MCF 10A (cell line): ENCODE measurements at regions not wholly inside any gene's neighbourhood (a gene's known extent, or its start where the extent isn't known, plus 50 kb on each side); places are given as distances from the start of the nearest gene placed in this dataset.
"Not testable (repeated sequence)": the region's sequence is repeated elsewhere in the genome, so short reads cannot be mapped to it uniquely, and the experiment has no call there.

Experiments used
- BruUV-seq: library from RNA; stranded (reverse); fragments of 400-500 nt; replicated peaks from 2 replicates; lab custom pipeline; 2021; lab: Mats Ljungman, UMichigan
- CTCF ChIA-PET: fragments of 300-600 bp; sonication (Branson Sonifier 250); formaldehyde crosslinking; extraction: SDS; loops from one replicate; lab custom pipeline; 2021; ENCODE audit warnings: antibody characterized with exemption, inconsistent platforms; lab: Yijun Ruan, JAX
- POLR2A ChIA-PET: fragments of 300-600, 350-650 bp; sonication (Branson Sonifier 250); formaldehyde crosslinking; extraction: SDS; loops from one replicate; lab custom pipeline; 2020; ENCODE audit warnings: antibody characterized with exemption, inconsistent platforms; lab: Yijun Ruan, JAX
- DNase-seq: peaks from one replicate; pipeline ENCODE4 v3.0.0-alpha.2; 2018; ENCODE audit not compliant: unreplicated experiment
- H3K27ac Mint-ChIP-seq: one replicate; pipeline ENCODE4 v1.8.0; 2022; ENCODE audit warnings: mild to moderate bottlenecking, low read depth, mixed read lengths; ENCODE audit not compliant: unreplicated experiment
- H3K27me3 Mint-ChIP-seq: one replicate; pipeline ENCODE4 v1.8.0; 2022; ENCODE audit warnings: mixed read lengths; ENCODE audit not compliant: insufficient read depth, unreplicated experiment
- H3K36me3 Mint-ChIP-seq: one replicate; pipeline ENCODE4 v1.8.0; 2022; ENCODE audit warnings: mild to moderate bottlenecking, moderate library complexity, mixed read lengths; ENCODE audit not compliant: insufficient read depth, unreplicated experiment
- H3K4me1 Mint-ChIP-seq: one replicate; pipeline ENCODE4 v1.8.0; 2022; ENCODE audit warnings: mixed read lengths; ENCODE audit not compliant: insufficient read depth, unreplicated experiment
- H3K4me3 Mint-ChIP-seq: one replicate; pipeline ENCODE4 v1.8.0; 2022; ENCODE audit warnings: mild to moderate bottlenecking, moderate library complexity, mixed read lengths; ENCODE audit not compliant: unreplicated experiment
- H3K9me3 Mint-ChIP-seq: one replicate; pipeline ENCODE4 v1.8.0; 2022; ENCODE audit warnings: mixed read lengths; ENCODE audit not compliant: unreplicated experiment
- intact Hi-C: fragments of 100-400 bp; cut with micrococcal nuclease; formaldehyde crosslinking; loops from 2 replicates; pipeline ENCODE4 v1.14.1; 2022
- TF ChIP-seq, protein P1 (sequence below): fragments of 200-600 bp; IDR thresholded peaks from one replicate; pipeline ENCODE4 v1.8.0; 2022; ENCODE audit warnings: antibody characterized with exemption, mild to moderate bottlenecking; ENCODE audit not compliant: unreplicated experiment

DNA sequence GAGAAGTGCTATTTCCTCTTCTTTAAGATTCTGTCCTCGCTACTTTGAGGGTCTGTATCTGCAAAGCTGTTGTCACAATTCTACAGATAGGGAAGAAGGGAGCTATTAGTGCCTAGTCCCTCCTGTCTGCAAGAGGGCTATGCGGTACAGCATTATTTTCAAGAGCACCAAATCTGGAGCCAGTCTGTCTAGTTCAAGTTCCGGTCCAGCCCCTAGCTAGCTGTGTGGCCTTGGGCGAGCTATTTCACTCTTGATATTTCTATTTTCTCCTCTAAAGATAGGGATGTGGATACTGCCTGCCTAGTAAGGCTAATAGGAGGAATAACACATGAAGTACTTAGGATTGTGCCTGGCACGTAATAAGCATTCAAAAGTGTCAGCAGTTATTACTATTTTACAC, 272.4 kb downstream of the KCNE4 start:
- no peak overlapping the region for H3K27ac Mint-ChIP-seq
- ChIA-PET CTCF (interaction anchor here (0.6 kb wide), 1 partner anchor 17 kb away, joined by 3 read pairs; no protein-coding TSS in a partner anchor), POLR2A (interaction anchor here (0.6 kb wide), 1 partner anchor 230 kb away, joined by 3 read pairs; no protein-coding TSS in a partner anchor)
- no peaks in the 10 kb centered on the region for H3K36me3 Mint-ChIP-seq
- TF ChIP-seq, protein P1, sequence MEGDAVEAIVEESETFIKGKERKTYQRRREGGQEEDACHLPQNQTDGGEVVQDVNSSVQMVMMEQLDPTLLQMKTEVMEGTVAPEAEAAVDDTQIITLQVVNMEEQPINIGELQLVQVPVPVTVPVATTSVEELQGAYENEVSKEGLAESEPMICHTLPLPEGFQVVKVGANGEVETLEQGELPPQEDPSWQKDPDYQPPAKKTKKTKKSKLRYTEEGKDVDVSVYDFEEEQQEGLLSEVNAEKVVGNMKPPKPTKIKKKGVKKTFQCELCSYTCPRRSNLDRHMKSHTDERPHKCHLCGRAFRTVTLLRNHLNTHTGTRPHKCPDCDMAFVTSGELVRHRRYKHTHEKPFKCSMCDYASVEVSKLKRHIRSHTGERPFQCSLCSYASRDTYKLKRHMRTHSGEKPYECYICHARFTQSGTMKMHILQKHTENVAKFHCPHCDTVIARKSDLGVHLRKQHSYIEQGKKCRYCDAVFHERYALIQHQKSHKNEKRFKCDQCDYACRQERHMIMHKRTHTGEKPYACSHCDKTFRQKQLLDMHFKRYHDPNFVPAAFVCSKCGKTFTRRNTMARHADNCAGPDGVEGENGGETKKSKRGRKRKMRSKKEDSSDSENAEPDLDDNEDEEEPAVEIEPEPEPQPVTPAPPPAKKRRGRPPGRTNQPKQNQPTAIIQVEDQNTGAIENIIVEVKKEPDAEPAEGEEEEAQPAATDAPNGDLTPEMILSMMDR: no peak
- BruUV-seq: no TSS peak
- H3K4me1 Mint-ChIP-seq: no peaks in the 10 kb centered on the region
- H3K4me3 Mint-ChIP-seq: no peak overlapping the region
- no peak for DNase-seq
- H3K9me3 Mint-ChIP-seq: no peaks in the 10 kb centered on the region
- intact Hi-C loops: no loop called here
- no peaks in the 10 kb centered on the region for H3K27me3 Mint-ChIP-seq

DNA sequence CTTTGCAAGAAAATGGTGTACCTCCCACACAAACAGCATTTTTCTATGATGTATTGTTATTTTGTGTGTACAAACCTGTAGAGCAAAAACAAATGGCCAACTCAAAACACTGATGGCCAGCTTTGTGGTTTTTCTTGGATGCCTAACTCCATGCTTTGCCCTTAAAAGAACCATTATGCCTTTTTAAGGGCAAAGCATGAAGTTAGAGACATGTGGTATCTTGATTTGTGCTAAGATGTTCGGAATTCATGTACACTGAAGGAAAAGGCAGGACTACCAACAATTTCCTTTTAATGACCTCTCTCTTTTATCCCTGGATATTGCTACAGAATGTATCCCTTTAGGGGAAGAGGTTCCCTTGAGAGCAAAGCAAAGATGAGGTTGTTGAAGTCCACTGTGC, 273.6 kb downstream of the SCG2 start:
- no TSS peak for BruUV-seq
- no peak overlapping the region for H3K4me3 Mint-ChIP-seq
- CTCF ChIA-PET: no interaction called here
- TF ChIP-seq, protein P1: no peak
- no peaks in the 10 kb centered on the region for H3K4me1 Mint-ChIP-seq
- intact Hi-C loops: no loop called here
- H3K27ac Mint-ChIP-seq: no peak overlapping the region
- POLR2A ChIA-PET: no interaction called here
- H3K36me3 Mint-ChIP-seq: no peaks in the 10 kb centered on the region
- no peak for DNase-seq
- peaks cover 6% of the 10 kb centered on the region for H3K9me3 Mint-ChIP-seq
- no peaks in the 10 kb centered on the region for H3K27me3 Mint-ChIP-seq

DNA sequence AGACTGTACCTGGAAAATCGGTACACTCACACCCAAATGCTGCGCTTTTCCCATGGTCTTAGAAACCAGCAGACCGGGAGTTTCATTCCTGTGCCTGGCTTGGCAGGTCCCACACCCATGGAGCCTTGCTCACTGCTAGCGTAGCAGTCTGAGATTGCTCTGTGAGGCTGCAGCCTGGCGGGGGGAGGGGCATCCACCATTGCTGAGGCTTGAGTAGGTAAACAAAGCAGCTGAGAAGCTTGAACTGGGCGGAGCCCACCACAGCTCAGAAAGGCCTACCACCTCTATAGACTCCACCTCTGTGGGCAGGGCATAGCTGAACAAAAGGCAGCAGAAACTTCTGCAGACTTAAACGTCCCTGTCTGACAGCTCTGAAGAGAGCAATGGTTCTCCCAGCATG, 271.4 kb downstream of the SCG2 start:
- H3K9me3 Mint-ChIP-seq, H3K36me3 Mint-ChIP-seq, intact Hi-C loops, DNase-seq, H3K27ac Mint-ChIP-seq, POLR2A ChIA-PET, H3K4me1 Mint-ChIP-seq, BruUV-seq, H3K4me3 Mint-ChIP-seq, H3K27me3 Mint-ChIP-seq: not testable (repeated sequence)
- CTCF ChIA-PET: interaction anchor here (0.6 kb wide), 1 partner anchor 722 kb away, joined by 3 read pairs; no protein-coding TSS in a partner anchor

DNA sequence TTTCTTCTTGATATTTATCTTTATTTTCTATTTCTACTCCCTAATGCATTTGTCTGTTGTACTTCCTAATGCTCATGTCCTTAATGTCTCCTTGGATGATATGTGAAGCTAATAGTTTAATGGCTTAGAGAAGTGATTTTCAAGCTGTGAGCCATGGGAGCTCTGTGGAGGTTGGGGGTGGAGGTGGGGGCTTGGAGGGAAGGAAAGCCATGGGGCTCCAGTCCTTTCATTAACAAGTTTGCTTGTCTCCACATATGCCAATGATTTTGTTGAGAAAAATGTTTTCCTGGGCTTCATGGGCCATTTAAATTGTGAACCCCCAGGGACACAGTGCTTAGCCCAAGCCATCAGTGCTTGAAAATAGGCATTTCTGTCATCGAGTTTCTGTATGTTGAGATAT, 264.1 kb downstream of the SCG2 start:
- POLR2A ChIA-PET: no interaction called here
- H3K9me3 Mint-ChIP-seq: no peaks in the 10 kb centered on the region
- DNase-seq: no peak
- no peaks in the 10 kb centered on the region for H3K4me1 Mint-ChIP-seq
- BruUV-seq: no TSS peak
- CTCF ChIA-PET: no interaction called here
- no peaks in the 10 kb centered on the region for H3K36me3 Mint-ChIP-seq
- no peaks in the 10 kb centered on the region for H3K27me3 Mint-ChIP-seq
- no peak overlapping the region for H3K4me3 Mint-ChIP-seq
- no peak overlapping the region for H3K27ac Mint-ChIP-seq
- TF ChIP-seq, protein P1: no peak
- intact Hi-C loops: no loop called here
